ENCODE measurements at regions not wholly inside any gene's neighbourhood (a gene's known extent, or its start where the extent isn't known, plus 50 kb on each side); places are given as distances from the start of the nearest gene placed in this dataset.

DNA sequence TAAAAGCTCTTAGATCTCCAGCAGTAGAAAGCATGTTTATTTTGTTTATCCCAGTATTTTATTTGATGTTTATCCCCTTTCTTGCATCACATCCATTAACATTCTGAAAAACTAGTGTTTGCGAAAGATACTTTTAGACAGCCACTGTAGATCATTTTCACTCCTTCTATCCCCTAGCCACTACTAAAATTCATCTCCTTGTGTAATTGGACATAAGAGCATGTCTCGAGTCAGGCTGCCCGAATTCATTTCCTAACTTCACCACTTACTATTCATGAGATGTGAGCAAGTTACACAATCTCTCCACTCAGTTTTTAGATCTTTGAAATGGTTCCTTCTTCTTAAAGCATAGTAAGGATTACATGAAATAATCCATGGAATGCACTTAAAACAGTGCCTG lies 514.0 kb downstream of the KLF5 start:
- TF ChIP-seq, protein P1, sequence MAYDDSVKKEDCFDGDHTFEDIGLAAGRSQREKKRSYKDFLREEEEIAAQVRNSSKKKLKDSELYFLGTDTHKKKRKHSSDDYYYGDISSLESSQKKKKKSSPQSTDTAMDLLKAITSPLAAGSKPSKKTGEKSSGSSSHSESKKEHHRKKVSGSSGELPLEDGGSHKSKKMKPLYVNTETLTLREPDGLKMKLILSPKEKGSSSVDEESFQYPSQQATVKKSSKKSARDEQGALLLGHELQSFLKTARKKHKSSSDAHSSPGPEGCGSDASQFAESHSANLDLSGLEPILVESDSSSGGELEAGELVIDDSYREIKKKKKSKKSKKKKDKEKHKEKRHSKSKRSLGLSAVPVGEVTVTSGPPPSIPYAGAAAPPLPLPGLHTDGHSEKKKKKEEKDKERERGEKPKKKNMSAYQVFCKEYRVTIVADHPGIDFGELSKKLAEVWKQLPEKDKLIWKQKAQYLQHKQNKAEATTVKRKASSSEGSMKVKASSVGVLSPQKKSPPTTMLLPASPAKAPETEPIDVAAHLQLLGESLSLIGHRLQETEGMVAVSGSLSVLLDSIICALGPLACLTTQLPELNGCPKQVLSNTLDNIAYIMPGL (CRISPR knock-in tag; IDR thresholded peaks at IDR 0.05) = no peak
- TF ChIP-seq FOXK1 (CRISPR knock-in tag; IDR thresholded peaks at IDR 0.05) = no peak
- TF ChIP-seq, protein P2, sequence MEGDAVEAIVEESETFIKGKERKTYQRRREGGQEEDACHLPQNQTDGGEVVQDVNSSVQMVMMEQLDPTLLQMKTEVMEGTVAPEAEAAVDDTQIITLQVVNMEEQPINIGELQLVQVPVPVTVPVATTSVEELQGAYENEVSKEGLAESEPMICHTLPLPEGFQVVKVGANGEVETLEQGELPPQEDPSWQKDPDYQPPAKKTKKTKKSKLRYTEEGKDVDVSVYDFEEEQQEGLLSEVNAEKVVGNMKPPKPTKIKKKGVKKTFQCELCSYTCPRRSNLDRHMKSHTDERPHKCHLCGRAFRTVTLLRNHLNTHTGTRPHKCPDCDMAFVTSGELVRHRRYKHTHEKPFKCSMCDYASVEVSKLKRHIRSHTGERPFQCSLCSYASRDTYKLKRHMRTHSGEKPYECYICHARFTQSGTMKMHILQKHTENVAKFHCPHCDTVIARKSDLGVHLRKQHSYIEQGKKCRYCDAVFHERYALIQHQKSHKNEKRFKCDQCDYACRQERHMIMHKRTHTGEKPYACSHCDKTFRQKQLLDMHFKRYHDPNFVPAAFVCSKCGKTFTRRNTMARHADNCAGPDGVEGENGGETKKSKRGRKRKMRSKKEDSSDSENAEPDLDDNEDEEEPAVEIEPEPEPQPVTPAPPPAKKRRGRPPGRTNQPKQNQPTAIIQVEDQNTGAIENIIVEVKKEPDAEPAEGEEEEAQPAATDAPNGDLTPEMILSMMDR (IDR thresholded peaks at IDR 0.05) = no peak

Measured in WTC11 (cell line).